Cardiac fibroblast (primary cell): ENCODE measurements at regions not wholly inside any gene's neighbourhood (a gene's known extent, or its start where the extent isn't known, plus 50 kb on each side); places are given as distances from the start of the nearest gene placed in this dataset.
A peak's percentile ranks its signal among the peaks of the same experiment; 100 is the strongest.

ENCODE experiments used
- DNase-seq, 2 donors: peaks; one replicate each; pipeline versions ENCODE4 v3.0.0 to v3.0.0-alpha.2; 2010; ENCODE audit warnings: low read depth in 2 of 2
- H3K4me3 ChIP-seq, 2 donors: replicated peaks in 1 of 2; 1 replicate in 1 of 2; 2 replicates in 1 of 2; pipeline ENCODE4 v1.5.1; 2011; ENCODE audit warnings: low read depth in 2 of 2, low read length in 2 of 2, mild to moderate bottlenecking in 2 of 2, moderate library complexity in 1 of 2
- TF ChIP-seq, protein P1 (sequence below): IDR thresholded peaks from one replicate; pipeline ENCODE4 v1.5.1; 2011; ENCODE audit warnings: low read depth, mild to moderate bottlenecking, low read length, inconsistent platforms

DNA sequence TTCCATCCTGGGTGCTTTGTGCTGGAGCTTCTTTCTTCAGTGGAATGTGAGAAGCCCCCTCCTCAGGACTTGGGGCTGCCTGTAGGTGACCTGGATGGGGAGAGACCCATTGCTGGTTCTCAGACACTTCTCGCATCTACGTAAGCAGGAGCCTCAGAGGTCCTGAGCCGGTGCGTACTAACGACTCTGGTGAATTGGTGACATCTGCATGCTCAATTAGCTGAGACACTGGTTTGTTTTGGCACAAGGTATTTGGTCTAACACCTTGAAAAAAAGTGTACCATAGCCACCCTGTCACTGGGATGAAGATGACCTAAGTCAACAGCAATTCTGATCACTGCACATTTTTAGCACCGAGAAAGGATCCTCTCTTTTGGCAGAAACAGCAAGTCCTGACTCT, 57.7 kb downstream of the LRRC30 start:
- TF ChIP-seq, protein P1, sequence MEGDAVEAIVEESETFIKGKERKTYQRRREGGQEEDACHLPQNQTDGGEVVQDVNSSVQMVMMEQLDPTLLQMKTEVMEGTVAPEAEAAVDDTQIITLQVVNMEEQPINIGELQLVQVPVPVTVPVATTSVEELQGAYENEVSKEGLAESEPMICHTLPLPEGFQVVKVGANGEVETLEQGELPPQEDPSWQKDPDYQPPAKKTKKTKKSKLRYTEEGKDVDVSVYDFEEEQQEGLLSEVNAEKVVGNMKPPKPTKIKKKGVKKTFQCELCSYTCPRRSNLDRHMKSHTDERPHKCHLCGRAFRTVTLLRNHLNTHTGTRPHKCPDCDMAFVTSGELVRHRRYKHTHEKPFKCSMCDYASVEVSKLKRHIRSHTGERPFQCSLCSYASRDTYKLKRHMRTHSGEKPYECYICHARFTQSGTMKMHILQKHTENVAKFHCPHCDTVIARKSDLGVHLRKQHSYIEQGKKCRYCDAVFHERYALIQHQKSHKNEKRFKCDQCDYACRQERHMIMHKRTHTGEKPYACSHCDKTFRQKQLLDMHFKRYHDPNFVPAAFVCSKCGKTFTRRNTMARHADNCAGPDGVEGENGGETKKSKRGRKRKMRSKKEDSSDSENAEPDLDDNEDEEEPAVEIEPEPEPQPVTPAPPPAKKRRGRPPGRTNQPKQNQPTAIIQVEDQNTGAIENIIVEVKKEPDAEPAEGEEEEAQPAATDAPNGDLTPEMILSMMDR, result no peak
- H3K4me3 ChIP-seq, result no peak overlapping the region
- no peak for DNase-seq

GRCh38 chr18:7290077-7290476, 59.2 kb downstream of the LRRC30 start:
- DNase-seq, result no peak
- no peak overlapping the region for H3K4me3 ChIP-seq
- TF ChIP-seq, protein P1, result no peak

DNA sequence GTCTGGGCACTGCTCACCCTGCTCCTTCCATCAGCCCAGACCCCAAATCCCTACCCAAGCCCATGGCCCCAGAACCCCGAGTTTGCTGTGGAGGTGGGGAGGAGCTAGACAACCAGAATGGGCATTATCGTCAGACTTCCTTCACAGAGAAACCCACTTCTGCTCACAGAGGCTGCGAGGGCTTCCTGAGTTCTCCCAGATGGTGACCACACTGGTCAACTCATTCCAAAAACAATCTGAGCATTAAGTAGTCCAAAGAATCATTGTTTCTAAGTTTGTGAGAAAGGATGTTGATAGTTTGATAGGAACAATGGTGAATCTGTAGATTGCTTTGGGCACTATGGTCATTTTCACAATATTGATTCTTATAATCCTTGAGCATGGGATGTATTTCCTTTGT, 60.2 kb downstream of the LRRC30 start:
- H3K4me3 ChIP-seq, result no peak overlapping the region
- DNase-seq, result no peak
- TF ChIP-seq, protein P1, result no peak

DNA sequence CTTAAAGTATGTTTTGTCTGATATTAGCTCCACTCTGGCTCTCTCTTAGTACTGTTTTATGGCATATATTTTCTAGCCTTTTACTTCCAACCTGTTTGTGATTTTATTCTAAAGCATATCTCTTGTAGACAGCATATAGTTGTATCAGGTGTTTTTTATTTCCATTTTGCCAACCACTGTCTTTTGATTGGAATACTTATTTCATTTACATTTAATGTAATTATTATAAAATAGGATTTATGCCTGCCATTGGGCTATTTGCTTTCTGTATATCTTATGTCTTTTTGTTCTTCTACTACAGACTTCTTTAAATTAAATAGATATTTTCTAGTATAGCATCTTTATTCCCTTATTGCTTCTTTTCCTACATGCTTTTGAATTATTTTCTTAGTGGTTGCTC, 67.3 kb downstream of the LRRC30 start:
- TF ChIP-seq, protein P1, result no peak
- no peak for DNase-seq
- no peak overlapping the region for H3K4me3 ChIP-seq

- TF ChIP-seq, protein P1, result no peak
- DNase-seq, result no peak
- H3K4me3 ChIP-seq, result no peak overlapping the region
Observed at GRCh38 chr18:7301094-7301493, 70.2 kb downstream of the LRRC30 start.

GRCh38 chr18:7303316-7304060, 72.6 kb downstream of the LRRC30 start:
- TF ChIP-seq, protein P1, result no peak
- DNase-seq, result peak in 1 of 2 donors; percentile 22
- no peak overlapping the region for H3K4me3 ChIP-seq

DNA sequence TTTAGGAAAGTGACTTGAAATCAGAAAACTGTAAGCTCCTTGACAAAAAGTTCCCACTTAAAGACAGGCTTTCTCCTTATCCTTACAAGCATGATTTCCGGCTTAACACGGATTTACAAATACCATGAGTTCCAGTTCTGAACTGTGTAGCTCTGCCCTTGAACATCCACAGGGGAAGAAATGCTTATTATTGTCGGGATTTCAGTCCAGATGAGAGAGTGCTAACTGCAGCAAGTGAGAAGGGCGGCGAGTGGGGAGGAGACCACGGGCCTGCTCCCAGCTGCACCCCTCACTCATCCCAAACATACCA, 73.1 kb downstream of the LRRC30 start:
- DNase-seq, result no peak
- TF ChIP-seq, protein P1, result no peak
- no peak overlapping the region for H3K4me3 ChIP-seq
